GM19438 (cell line): ENCODE measurements at regions not wholly inside any gene's neighbourhood (a gene's known extent, or its start where the extent isn't known, plus 50 kb on each side); places are given as distances from the start of the nearest gene placed in this dataset.

Source experiments
- ATAC-seq: cut with Tn5 transposase; IDR thresholded peaks from one replicate; pipeline ENCODE4 v1.9.1; 2021; ENCODE audit warnings: low read depth; ENCODE audit not compliant: unreplicated experiment

DNA sequence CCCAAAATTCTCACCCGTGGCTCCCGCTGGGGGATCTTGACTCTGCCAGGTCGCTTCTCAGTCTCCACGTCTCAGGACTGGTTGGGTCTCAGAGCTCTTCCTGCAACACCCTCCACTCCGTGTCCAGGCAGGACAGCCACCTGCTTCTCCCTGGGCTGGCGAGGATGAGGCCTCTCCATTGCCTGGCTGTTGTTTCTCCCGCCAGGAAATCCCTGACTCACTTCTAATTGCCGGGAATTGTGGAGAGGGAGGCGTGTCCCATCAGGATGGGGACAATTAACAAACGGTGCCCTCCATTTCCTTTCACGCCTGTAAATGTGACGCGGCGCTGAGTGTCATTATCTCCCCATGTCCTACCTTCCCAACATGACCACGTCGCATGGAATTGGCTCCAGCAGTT is 204.5 kb downstream of the RBFOX3 start:
- no peak for ATAC-seq

DNA sequence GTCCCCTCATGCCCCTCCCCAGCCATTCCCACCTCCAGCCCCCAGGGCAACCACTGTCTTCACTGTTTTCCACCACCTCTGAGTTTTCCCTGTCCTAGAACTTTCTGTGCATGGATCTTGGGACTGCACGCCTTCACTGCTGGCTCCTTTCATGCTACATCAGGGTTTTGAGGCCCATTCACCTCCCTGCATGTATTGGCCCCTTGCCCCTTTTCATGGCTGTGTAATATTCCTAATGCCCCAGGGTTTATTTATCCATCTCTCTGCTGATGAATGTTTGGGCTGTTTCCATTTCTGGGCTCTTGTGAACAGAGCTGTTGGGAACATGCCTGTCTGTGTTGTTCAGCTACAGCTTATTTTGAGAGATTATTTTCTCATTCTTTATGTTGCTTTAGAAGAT is 205.0 kb downstream of the RBFOX3 start:
- no peak for ATAC-seq

DNA sequence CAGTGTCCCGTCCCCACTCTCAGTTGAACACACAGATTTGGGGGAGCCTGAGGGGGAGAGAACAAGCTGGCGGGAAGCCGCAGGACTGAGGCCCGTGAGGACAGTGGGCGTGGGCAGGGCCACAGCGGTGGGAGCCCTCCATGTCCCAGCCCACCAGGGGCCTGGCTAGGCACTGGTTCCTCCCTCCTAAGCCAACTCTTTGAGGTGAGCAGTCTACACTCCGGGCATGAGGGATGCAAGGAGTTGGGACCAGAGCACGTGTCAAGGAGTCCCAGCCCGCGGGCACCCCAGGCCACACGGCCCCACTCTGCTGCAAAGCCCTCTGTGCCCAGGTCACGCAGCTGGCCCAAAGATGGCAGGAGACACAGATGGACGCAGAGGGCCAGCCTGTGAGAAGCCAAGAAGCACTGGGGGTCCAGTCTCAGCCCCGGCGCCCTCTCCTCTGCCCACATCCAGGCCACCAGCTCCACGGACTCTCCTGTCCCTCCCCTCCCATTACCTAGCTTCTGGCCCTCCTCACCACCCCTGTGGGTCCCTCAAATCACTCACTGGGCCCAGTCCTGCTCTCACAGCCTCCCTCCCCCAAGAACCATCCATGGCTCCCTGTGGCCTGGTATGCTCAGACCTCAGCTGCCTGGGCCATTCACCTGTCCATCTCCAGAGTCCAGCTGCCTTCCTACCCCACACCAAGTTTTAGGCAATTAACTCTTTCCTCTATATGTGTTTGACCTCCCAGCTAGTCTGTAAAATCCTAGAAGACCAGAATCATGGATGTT is 206.5 kb downstream of the RBFOX3 start:
- no peak for ATAC-seq

DNA sequence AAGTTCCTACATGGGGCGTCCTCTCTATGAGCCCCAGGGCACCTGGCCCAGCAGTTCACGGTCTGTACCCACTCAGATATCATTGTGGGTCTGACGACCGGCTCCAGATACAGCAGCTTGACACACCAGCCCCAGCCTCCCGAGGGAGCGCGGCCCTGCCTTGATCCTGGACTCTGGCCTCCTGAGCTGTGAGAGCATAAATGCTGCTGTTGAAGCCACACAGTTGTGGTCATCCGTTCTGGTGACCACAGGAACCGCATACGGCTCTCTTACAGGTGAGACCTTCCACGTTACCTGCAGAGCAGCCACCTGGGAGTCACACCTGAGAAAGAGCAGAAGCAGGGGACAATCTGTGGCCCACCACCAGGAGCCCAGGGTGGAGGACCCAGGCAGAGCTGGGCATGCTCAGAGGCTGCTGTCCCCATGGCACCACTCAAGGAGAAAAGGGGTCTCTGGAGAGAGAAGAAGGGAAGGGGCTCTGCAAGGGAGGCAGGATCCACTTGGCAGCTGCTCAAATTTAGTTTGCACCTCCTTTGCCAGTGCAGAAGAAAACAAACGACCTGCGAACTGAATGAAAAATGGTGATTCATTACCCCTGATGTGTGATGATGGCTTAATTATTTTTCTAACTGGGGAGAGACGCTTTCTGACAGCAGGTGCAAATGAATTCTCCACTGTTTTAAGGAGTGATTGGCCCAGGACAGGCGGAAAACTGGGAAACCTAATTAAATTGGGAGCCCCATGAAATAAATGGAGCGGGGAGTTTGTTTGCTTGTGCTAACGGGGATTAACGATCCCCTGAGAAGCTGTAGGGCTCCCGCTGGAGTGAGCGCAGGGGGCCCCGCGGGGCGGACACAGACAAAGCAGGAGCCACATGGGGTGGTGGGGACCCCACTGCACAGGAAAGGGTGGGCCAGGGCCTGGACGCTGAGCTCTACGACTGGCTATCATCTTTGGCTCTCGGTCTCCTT is 208.9 kb downstream of the RBFOX3 start:
- ATAC-seq = no peak

DNA sequence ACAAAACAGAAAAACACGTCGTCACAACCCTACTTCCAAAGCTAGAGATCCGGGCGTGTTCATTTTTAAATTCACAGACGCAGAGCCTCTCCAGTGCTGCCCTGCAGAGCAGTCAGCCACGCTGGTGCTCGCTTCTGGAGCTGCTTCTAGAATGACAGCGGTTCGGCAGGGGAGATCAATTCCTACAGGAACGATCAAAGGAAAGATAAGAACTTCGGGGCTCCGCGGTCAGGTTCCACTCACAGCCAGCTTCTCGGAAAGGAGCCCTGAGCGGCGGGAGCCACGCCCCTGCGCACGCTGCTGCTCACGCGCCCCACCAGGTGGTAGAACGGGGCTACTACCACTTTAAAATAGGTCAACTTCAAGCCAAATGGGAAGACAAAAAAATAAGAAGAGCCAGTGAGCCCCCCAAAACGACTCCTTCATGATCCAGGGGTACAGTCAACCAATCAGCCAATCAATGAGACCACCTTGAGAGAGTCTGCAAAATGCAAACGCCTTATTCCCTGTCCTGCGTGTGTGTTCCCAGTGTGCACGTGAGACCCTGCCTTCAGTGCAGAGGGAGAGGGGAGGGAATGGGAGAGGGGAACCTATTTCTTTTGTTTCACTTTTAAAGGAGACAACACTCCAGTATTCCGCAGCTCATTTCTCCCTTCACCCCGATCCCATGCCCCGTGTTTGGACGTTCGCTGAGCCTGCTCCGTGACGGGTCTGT is 209.7 kb downstream of the RBFOX3 start:
- ATAC-seq = no peak

DNA sequence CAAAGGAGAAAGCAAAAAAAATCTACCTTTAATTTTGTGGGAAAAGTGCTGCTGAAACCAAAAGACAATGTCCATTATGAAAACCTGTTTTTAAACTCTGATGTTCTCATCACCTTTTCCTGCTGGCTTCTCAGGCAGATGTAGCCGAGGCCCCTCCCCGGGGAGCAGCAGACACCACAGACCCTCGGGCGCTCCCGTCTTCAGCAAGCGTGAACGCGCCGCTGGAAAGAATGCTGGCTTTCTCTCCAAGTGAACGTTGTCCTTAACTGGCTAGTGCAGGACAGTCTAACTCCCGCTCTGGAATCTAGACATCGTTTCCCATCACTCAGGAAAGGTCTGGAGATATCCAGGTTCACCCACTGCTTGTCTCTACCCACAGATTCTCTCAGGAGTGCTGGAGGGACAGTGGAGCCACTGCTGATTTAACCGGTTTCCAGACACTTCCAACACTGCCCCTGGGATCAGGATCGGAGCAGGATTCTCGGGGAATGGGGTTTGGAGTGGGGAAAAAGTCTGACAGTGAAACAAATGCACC is 211.2 kb downstream of the RBFOX3 start:
- ATAC-seq = no peak

DNA sequence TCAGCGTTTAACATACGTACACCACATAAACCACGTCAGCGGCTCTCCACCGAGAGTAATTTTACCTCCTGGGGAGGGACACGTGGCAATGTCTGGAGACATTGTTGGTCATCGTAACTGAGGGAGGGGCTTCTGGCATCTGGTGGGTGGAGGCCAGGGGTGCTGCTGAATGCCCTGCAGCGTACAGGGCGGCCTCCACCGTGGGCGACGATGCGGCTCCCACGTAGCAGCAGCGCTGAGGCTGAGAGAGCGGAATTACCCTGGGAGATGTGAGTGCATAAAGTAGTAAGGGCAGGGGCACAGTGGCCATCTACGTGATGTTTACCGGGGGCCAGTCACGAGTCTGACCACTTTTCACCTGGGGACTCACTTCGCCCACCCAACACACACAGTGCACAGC is 212.4 kb downstream of the RBFOX3 start:
- no peak for ATAC-seq

DNA sequence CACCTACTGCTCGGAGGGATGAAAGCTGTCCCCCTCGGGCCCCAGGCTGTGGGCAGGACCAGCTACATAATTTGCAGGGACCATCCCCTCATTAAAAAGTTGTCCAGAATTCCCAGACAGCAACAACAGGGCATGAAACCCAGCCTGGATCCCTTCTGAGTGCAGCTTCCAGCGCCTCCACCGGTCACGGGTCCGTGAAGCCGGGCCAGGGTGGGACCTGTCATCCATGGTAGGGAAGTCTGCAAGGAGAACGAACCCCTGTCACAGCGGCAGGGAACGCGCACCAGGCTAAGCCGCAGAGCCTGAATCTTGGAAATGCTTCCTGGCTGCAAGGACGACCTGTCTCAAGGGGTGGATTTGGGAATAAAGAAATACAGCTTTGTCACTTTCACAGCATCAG is 214.2 kb downstream of the RBFOX3 start:
- ATAC-seq = no peak

DNA sequence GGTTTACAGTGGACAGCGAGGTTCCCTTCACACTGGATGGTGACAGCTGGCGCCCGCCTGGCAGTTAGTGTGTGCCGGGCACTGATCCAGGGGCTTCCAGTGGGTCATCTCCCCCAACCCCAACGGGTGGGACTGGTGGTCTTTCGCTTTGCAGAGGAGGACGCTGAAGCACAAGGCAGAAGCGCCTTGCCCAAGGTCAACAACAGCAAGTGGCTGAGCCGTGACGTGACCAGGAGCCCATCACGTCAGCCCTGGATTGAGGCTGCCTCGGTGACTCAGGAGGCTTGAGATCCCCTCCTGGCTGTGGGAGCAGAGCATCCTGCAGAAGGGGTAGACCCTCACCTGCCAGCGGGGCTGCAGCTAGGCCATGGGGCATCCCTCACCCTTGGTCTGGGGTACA is 215.3 kb downstream of the RBFOX3 start:
- no peak for ATAC-seq

DNA sequence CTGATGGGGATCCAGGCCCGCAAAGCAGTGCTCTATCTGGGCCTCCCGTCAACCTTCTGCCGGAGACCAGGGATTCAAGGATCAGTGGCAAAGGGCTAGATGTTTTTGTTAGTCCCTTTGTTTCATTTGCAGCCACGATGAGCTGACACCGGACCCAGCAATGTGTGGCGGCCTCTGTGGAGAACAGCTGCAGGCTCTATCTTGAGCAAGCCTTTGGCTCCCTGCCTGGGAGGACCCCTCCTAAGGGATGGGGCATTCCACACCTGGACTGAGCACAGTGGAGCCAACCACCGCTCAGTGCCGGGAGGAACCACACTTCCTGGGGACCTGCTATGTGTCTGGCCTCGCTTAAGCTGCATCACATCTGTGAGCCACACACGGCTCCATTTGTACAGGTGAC is 215.8 kb downstream of the RBFOX3 start:
- no peak for ATAC-seq

DNA sequence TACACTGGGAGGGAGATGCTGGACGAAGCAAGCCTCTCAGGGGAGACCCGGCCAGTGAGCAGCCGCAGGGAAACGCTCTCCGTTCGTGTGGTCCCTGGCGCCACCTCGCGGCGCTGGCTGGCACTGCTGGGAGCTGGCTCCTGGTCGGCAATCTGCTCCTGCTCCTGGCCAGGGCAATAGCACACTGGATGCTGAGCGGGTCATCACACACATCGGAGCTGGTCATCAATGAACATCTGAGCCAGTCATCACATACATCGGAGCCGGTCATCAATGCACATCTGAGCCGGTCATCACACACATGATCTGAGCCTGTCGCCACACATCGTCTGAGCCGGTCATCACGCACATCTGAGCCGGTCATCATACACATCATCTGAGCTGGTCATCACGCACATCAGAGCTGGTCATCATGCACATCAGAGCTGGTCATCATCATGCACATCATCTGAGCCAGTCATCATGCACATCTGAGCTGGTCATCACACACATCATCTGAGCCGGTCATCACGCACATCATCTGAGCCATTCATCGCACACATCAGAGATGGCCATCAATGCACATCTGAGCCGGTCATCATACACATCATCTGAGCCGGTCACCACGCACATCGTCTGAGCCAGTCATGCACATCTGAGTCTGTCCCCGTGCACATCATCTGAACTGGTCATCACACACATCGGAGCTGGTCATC is 217.3 kb downstream of the RBFOX3 start:
- no peak for ATAC-seq

DNA sequence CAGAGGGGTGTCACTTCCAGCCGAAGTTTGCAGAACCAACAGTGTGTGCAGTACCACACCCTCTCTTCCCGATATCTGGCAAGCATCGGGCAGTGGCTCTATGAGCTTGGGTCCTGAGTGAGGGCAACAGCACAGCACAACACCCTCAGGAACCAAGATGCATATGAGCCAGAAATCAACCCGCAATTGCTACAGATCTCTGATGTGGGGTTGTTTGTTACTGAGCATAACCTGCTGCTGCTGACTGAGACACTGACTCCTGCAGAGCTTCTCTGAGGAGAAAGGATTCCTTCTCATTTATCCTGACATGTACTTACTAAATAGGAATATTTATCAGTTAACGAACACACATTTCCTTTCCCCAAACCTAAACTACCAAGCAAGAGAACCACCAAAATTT is 218.3 kb downstream of the RBFOX3 start:
- ATAC-seq = no peak

DNA sequence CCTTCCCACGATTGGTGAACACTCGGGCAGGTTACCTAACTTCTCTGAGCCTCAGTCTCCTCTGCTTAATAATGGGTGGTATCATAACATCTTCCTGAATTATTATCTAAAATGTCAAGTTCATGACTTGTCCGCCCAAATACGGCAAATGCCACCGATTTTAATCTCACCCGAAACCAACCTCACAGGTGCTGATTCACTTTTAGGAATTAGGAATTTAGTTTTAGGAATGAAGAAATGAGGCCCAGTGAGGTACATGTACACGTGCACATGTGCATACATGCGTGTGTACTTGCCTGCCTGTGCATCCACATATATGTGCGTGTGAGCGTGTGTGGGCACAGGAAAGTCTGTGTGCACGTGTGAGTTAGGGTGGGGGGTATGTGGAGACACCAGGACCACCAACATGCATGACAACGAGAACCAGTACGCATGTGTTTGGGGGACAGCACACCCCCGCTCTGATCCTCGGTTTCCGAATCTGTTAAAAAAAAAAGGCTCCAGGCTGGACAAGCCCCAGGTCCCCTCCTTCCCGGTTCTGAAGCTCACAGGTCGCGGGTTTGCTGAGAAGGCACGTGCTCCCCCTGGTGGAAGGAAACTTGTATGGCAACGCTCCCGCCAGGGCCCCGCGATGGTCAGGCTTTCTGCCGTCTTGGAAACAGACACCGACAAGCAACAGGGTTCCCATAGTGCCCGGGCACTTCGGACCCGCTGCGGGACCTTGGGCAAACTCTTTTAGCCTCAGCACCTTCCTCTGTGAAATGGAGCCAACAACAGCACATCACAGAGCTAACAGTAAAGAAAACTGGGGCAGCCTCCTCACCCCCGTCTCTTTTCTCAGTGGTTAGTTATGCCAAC is 219.2 kb downstream of the RBFOX3 start:
- no peak for ATAC-seq

DNA sequence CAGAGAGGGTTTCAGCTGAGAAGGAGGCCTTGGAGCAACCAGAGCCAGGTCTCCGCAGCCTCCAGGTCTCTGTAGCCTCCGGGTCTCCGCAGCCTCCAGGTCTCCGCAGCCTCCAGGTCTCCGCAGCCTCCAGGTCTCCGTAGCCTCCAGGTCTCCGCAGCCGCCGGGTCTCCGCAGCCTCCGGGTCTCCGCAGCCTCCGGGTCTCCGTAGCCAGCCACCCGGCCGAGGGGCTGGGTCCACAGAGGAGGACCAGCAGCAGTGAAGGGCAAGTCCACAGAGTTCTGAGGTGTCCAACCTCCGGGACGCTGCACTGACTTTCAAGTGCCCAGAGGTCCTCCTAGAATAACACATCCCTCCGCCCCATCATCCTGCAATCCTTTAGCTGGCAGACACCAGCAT is 221.0 kb downstream of the RBFOX3 start:
- ATAC-seq = no peak

DNA sequence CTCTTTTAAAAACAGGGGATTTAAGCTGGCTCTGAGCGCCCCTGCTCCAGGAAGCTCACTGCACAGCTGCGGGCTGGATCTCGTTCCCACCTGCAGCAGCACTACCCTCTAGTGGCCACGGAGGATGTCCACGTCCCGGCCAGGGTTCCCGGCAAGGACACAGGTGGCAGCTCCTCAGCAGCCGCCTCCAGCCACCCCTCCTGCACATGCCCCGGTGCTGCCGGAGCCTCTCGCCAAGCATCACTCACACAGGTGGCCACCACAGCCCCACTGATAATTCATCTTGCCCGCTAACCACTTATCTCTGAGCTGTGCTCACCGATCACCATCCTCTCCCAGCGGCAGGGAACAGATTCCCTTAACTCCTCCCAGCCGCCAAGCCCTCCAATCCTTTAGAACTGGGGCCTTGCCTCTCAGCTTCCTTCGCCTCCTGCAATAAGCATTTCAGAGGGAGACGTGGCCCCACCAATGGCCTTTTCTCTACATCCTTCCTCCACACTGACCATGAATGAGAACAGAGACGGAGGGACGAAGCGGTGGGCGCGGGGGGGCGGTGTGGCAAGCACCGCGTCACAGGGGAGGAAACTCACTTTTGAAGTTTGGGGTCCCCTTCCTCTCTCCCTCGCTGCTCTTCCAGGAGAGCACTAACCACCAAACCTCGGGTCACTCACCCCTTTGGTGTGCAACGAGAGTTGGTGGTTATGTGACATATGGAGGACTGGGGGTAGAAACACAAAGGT is 222.1 kb downstream of the RBFOX3 start:
- ATAC-seq = no peak

DNA sequence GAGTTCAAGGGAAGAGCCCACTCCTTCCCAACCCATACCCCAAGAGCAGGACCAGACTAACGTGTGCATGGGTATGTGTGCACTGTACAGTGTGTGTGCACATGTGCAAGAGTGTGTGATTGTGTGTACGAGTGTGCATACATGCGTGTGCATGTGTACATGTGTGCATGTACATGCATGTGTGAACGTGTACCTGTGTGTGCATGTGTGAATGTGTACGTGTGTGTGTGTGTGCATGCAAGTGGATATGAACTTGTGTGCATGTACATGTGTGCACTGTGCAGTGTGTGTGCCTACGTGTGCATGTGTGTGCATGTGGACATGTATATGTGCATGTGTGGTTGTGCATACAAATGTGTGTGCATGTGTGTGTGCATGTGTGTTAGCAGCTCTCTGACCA is 223.1 kb downstream of the RBFOX3 start:
- no peak for ATAC-seq

DNA sequence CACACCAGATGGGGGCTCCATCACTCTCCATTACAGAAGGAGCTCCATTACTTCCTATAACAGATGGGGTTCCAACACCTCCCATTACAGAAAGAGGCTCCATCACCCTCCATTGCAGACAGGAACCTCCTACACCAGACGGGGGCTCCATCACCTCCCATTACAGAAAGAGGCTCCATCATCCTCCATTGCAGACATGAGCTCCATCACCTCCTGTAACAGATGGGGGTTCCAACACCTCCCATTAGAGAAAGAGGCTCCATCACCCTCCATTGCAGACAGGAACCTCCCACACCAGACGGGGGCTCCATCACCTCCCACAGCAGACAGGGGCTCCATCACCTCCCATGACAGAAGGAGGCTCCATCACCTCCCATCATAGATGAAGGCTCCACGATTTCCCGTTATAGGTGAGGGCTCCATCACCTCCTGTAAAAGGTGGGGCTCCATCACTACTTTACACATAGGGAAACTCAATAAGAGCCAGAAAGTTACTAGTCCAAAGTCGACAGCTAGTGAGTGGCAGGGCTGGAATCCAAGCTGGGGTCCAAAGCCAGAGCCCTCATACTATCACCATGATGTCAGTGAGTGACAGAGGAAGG is 224.8 kb downstream of the RBFOX3 start:
- ATAC-seq = no peak

DNA sequence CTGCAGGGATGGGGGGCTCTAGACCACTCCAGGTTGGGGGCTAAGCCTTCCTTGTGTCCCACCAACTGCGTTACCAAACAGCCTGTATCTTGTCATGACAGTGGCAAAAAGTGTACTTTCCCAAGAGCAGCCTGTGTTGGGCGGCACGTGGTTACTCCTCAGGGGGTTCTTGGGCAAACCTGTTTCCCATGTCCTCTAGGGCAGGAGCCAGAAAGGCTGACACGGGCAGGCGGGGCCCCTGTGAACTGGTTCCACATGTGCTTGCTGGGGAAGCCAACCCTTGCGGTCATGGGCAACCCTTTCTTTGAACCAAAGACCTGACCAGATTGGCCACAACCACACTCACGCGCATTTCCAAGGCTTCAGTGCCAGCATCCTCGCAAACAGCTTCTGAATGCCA is 228.5 kb downstream of the RBFOX3 start:
- ATAC-seq = no peak
